ENCODE measurements at regions not wholly inside any gene's neighbourhood (a gene's known extent, or its start where the extent isn't known, plus 50 kb on each side); places are given as distances from the start of the nearest gene placed in this dataset.
"Not testable (repeated sequence)": the region's sequence is repeated elsewhere in the genome, so short reads cannot be mapped to it uniquely, and the experiment has no call there.

DNA sequence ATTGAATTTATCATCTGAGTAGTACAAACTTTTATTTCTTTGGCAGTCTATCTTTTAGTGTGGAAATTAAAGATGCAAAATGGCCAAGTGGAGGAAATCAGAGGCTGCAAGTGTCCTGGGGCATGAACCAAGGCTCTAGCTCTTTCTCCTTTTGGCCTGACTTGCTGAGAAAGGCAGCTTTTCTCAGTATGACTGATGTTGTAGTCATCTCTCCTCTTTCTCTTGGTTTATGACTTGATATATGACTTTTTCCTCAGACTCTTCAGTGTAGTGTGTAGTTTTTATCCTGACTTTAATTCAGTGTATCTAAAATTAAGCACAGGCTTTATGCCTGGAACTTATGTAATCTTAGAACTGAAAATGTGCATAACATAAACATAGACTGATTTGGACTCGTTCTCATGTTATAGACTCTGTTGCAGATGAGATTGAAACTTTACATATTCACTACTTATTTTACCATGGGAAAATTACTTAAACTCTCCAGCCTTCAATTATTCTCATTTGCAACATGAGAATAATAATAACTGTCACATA, 65.7 kb downstream of the SLITRK5 start:
- DNase-seq (ENCODE audit: low read depth): no peak

DNA sequence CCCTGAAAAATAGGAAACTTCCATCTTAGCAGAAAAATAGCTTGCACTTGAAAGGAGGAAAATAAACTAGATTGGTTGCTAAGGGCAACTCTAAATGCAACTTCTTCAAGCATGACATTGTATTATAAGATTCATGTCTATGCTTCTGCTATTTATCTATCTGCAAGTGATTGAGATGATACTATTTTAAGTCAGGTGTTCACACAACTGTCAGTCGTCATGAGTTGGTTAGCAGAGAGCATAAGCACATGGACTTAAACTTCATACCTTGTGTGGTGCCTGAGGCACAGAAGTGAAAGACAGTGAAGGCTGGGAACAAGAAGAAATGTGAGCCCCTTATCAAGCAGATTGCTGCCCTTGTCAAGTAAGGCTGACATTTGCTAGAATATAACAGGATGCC, 82.9 kb downstream of the SLITRK5 start:
- DNase-seq (ENCODE audit: low read depth): no peak

DNA sequence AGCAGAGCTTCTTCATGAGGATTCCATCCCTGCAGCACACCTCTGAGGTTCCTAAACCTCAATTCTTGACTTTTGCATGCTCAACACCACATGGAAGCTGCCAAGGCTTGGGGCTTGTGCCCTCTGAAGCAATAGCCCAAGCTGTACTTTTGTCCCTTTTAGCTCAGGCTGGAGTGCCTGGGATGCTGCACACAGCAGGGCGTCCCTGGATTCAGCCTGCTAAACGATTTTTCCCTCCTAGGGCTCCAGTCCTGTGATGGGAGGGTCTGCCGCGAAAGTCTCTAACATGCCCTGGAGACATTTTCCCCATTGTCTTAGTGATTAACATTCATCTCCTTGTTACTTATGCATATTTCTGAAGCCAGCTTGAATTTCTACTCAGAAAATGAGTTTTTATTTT, 98.3 kb downstream of the SLITRK5 start:
- no peak for DNase-seq (ENCODE audit: low read depth)

DNA sequence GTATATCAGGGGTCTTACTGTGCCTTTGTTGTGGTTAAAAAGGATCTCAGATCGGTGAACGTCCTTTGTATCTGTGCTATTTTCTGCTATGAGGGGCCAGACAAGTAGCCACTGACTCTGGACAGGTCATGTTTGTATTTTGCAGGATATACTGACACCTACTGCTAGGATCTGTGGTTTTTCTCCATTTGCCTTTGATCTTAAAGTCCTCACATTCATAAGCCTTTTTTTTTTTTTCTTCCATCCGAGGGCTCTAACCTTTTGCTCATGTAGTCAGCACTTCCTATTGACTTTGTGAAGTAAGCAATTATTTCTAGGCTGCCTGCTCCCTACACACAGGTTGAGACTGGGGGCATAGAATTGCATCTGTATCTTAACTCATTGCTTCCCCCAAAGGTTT, 106.2 kb downstream of the SLITRK5 start:
- DNase-seq (ENCODE audit: low read depth): no peak

DNA sequence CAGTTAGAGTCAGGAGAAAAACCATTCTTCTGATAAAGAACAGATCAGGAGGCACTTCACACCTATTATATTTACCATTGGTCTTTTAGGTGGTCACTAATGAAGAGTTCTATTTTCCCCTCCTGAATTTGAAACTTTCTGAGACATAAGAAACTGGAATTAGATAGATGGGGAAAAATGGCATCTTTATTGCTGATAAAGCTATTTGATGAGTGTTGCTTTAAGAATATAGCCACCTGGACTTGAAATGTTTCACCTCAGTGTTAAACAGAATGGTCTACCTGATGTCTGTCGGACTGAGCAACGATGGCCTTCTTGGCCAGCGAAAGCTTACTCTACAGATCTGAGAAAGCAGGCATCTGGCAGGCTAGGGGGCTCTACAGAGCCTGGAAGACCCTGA, 107.0 kb downstream of the SLITRK5 start:
- DNase-seq (ENCODE audit: low read depth): no peak

DNA sequence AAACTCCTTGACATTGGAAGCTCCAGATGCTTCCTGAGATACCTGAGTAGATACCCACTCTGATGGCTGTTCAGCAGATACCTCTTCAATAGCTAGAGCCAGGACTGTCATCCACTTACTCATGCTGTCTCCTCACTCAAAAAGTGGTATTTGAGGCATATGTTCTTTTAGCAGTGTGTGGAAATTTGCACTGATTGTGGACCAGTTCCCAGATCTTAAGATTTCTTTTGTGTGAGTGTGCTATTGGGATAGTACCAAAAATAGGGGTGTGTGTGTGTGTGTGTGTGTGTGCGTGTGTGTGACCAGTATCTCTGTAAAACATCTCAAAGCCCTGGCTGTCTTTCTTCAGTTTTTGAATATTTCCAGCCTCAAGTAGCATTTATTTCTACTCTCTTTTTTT, 108.3 kb downstream of the SLITRK5 start:
- DNase-seq (ENCODE audit: low read depth): no peak

GRCh38 chr13:87783366-87783765, 112.2 kb downstream of the SLITRK5 start:
- no peak for DNase-seq (ENCODE audit: low read depth)

GRCh38 chr13:87788363-87788762, 117.2 kb downstream of the SLITRK5 start:
- DNase-seq (ENCODE audit: low read depth): no peak

- no peak for DNase-seq (ENCODE audit: low read depth)
These were observed 121.7 kb downstream of the SLITRK5 start for GRCh38 chr13:87792878-87793277.

GRCh38 chr13:87798536-87798935, 127.4 kb downstream of the SLITRK5 start:
- no peak for DNase-seq (ENCODE audit: low read depth)

- no peak for DNase-seq (ENCODE audit: low read depth)
These were observed 139.2 kb downstream of the SLITRK5 start for GRCh38 chr13:87810391-87810801.

DNA sequence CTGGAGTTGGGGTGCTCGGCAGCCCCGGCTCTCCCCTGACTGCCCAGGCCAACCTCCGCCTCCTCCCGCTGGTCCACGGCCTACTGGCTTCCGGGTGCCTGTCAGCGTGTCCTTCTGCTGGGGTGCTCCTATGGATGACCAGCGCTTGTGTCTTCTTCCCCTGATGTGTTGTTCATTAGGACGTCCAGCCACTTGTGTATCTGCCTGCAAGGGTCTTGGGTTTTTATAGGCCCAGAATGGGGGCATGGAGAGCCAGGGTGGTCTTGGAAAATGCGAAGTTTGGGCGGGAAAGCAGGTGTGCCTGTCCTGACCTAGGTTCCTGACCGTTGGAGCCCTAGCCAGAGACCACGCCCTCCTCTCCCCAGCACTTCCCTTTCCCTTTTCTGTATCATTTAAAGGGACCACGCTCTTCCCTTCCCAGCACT, 139.8 kb downstream of the SLITRK5 start:
- DNase-seq (ENCODE audit: low read depth): no peak

- no peak for DNase-seq (ENCODE audit: low read depth)
These were observed 143.2 kb downstream of the SLITRK5 start for GRCh38 chr13:87814403-87814802.

- DNase-seq (ENCODE audit: low read depth): no peak
These were observed 149.1 kb downstream of the SLITRK5 start for GRCh38 chr13:87820241-87820640.

- no peak for DNase-seq (ENCODE audit: low read depth)
These were observed 150.3 kb downstream of the SLITRK5 start for GRCh38 chr13:87821512-87821911.

GRCh38 chr13:87826301-87826700, 155.1 kb downstream of the SLITRK5 start:
- DNase-seq (ENCODE audit: low read depth): not testable (repeated sequence)

DNA sequence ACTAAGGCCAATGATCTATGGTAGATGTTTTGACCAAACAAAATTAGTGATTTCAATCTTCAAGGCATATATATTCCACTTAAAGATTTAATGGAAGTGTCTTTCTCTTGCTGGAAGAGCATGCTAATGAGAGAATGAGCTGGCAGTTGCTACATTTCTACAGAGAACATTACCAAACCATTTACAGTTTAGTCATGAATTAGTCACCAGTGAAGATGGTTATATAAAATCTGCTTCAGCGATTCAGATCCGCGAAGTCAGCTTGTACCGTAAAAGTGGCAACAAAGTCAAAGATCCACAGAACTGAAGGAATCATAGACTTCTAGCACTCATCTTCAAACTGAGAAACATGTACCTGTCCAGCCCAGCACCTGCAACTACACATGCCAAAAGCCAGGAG, 156.3 kb downstream of the SLITRK5 start:
- DNase-seq (ENCODE audit: low read depth): no peak

DNA sequence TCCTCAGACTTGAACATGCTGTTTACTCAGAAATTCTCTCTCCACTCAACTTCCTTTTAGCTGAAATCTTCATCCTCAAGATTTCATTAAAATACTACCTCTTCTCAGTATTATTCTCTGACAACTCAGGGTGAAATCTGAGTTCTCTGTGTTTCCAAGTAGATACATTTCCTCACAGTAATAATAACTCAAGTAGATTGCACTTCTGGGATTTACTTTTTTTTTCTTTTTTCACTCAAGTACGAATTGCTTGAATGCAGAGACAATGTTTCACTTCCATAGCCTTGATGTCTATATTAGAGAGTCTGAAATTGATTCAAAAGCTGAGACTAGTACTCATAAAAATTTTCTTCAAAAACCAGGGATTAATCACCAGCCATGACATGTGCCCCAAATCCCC, 166.4 kb downstream of the SLITRK5 start:
- no peak for DNase-seq (ENCODE audit: low read depth)

DNA sequence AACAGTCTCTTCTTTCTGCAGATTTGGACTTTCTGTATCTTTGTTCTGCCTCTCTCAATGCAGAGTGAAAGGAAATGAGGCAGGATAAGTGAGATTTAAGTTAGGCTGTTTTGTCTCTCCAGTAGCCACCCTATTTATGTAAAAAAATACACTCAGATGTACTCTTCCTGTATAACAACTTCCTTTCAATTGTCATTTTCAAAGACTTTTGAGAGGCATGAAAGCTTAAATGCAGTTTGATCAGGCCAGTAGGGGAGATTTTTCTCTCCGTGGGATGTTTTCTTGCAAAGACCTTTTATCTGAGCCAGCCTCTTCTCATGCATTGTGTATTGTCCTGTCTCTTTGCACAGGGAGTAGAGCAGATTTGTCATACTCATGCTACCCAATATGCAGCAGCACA, 166.8 kb downstream of the SLITRK5 start:
- DNase-seq (ENCODE audit: low read depth): no peak

DNA sequence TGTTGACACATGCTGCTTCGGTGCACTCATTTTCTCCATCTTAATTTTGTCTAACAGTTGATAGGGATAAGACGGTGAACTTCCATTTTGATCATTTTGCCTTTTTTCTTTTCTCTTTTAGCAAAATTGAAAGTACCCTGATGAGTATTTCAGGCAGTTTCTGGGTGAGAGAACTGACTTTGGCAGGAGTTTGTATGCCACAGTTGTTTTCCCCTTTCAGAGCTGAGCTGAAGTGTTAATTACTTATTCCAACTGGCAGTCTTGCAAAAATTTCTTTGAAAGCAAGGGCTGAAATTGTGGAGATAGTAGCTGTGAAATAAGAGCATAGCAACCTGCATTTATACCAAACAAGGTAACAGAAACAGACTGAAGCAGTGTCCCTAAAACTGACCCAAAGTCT, 180.2 kb downstream of the SLITRK5 start:
- DNase-seq (ENCODE audit: low read depth): no peak

- DNase-seq (ENCODE audit: low read depth): no peak
These were observed 184.4 kb downstream of the SLITRK5 start for GRCh38 chr13:87855553-87855952.

DNA sequence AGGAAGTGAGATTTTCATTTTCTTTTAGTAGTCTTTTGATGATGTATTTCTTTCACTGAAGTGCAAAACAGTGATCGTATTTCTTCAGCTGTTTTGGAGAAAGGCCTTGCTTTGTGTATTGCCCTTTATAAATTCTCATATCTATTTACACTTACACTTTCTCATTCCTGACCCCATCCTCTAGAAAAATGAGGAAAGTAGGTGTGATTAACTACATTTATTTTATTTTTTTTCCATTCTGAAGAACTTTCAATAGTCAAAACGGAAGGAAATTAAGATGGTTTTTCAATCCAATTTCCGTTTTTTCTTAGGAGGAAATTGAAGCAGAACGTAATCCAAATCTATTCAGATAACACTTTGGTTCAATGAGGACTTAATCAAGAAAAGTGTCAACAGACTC, 188.1 kb downstream of the SLITRK5 start:
- DNase-seq (ENCODE audit: low read depth): no peak

DNA sequence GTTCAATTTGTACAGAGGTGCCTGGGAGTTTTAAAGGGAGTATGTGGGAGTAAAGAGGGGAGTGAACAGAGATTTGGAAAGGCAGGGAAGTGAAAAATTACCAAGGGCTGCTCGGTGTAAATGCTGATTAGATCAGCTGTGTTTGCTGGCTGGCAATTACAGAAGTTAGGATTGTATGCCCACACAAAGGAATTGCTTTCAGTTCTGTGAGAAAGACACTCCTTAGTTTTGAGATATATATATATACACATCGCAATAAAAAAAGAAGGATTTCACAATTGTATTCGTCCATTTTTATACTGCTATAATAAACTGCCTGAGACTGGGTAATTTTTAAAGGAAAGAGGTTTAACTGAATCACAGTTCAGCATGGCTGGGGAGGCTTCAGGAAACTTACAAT, 196.3 kb downstream of the SLITRK5 start:
- DNase-seq (ENCODE audit: low read depth): no peak

- DNase-seq (ENCODE audit: low read depth): no peak
These were observed 197.6 kb downstream of the SLITRK5 start for GRCh38 chr13:87868731-87869130.

DNA sequence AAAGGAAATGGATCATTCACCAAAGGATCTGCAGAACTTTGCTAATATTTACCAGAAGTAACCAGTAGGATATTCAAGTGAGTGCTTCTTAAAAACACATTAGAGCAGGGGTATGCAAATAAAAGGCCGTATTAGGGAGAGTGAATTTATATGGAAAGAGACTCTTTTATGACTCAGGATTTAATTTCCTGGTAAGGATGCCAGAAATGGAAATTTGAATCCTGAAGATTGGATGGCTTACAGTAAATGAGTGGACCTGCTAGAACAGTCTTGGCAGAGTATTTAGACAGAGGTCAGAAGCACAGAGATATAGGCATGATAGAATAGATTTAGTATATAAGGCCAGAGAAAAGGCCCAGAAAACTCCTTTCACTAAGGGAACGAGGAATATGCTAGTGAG, 201.6 kb downstream of the SLITRK5 start:
- no peak for DNase-seq (ENCODE audit: low read depth)

Data from stimulated activated CD4-positive, alpha-beta T cell treated with anti-CD3 and anti-CD28 coated beads, Interleukin-2, amount 100 ng/mL, for 4 hours (primary cell).